Mesenchymal stem cell (in vitro differentiated cells and primary cell): ENCODE measurements at regions not wholly inside any gene's neighbourhood (a gene's known extent, or its start where the extent isn't known, plus 50 kb on each side); places are given as distances from the start of the nearest gene placed in this dataset.

Source experiments
- DNase-seq: peaks from one replicate; pipeline ENCODE4 v3.0.0-alpha.2; 2013
- H2AFZ ChIP-seq: one replicate; pipeline ENCODE4 v1.6.1; 2013; ENCODE audit warnings: low read depth, mild to moderate bottlenecking, control low read depth, inconsistent platforms, low read length, moderate library complexity
- H2AK5ac ChIP-seq: 2 replicates; pipeline ENCODE4 v1.6.1; 2013; ENCODE audit warnings: low read length, moderate library complexity, mild to moderate bottlenecking, inconsistent platforms; ENCODE audit not compliant: severe bottlenecking
- H2BK120ac ChIP-seq: one replicate; pipeline ENCODE4 v1.6.1; 2013; ENCODE audit warnings: low read depth, mild to moderate bottlenecking, inconsistent platforms, low read length, moderate library complexity
- H2BK12ac ChIP-seq, 2 experiments: one replicate each; pipeline ENCODE4 v1.6.1; 2013; ENCODE audit warnings: inconsistent platforms in 2 of 2, low read length in 2 of 2, mild to moderate bottlenecking in 2 of 2, moderate library complexity in 2 of 2, control low read depth in 1 of 2
- H2BK15ac ChIP-seq: one replicate; pipeline ENCODE4 v1.6.1; 2013; ENCODE audit warnings: mild to moderate bottlenecking, low read depth, inconsistent platforms; ENCODE audit not compliant: poor library complexity, severe bottlenecking
- H2BK5ac ChIP-seq: 2 replicates; pipeline ENCODE4 v1.6.1; 2013; ENCODE audit warnings: low read depth, mild to moderate bottlenecking, low read length, control low read depth, inconsistent platforms; ENCODE audit not compliant: poor library complexity, severe bottlenecking
- H3K14ac ChIP-seq, 2 experiments: one replicate each; pipeline ENCODE4 v1.6.1; 2013; ENCODE audit warnings: inconsistent platforms in 2 of 2, low read length in 2 of 2, control low read depth in 1 of 2, mild to moderate bottlenecking in 1 of 2, moderate library complexity in 1 of 2
- H3K18ac ChIP-seq, 2 experiments: one replicate each; pipeline ENCODE4 v1.6.1; 2013; ENCODE audit warnings: inconsistent platforms in 2 of 2, low read length in 2 of 2, control low read depth in 1 of 2, low read depth in 1 of 2, mild to moderate bottlenecking in 1 of 2
- H3K23ac ChIP-seq, 2 experiments: one replicate each; pipeline ENCODE4 v1.6.1; 2013; ENCODE audit warnings: inconsistent platforms in 2 of 2, low read length in 2 of 2, mild to moderate bottlenecking in 2 of 2, moderate library complexity in 2 of 2, control low read depth in 1 of 2
- H3K27ac ChIP-seq: 2 replicates; pipeline ENCODE4 v1.5.1; 2013; ENCODE audit warnings: mild to moderate bottlenecking, moderate library complexity, low read length, control low read depth, inconsistent platforms; ENCODE audit not compliant: poor library complexity, severe bottlenecking
- H3K27me3 ChIP-seq, 2 experiments: 2 replicates each; pipeline versions ENCODE4 v1.6.1 to v1.7.0; 2013; ENCODE audit warnings: low read length in 2 of 2, mild to moderate bottlenecking in 2 of 2, moderate library complexity in 2 of 2, control low read depth in 1 of 2, inconsistent platforms in 1 of 2; ENCODE audit not compliant: control insufficient read depth in 1 of 2, insufficient read depth in 1 of 2
- H3K36me3 ChIP-seq, 2 experiments: 2 replicates each; pipeline versions ENCODE4 v1.6.1 to v1.7.0; 2013; ENCODE audit warnings: low read length in 2 of 2, control low read depth in 1 of 2, inconsistent platforms in 1 of 2, low read depth in 1 of 2, mild to moderate bottlenecking in 1 of 2; ENCODE audit not compliant: insufficient read depth in 2 of 2, control insufficient read depth in 1 of 2
- H3K4ac ChIP-seq, 2 experiments: one replicate each; pipeline ENCODE4 v1.6.1; 2013; ENCODE audit warnings: inconsistent platforms in 2 of 2, low read length in 2 of 2, mild to moderate bottlenecking in 2 of 2, moderate library complexity in 2 of 2, control low read depth in 1 of 2, low read depth in 1 of 2
- H3K4me1 ChIP-seq: 2 replicates; pipeline ENCODE4 v1.6.1; 2013; ENCODE audit warnings: low read depth, low read length, control low read depth; ENCODE audit not compliant: control insufficient read depth, insufficient read depth
- H3K4me2 ChIP-seq: 2 replicates; pipeline ENCODE4 v1.6.1; 2013; ENCODE audit warnings: low read length, mild to moderate bottlenecking, inconsistent platforms; ENCODE audit not compliant: poor library complexity, severe bottlenecking
- H3K4me3 ChIP-seq, 2 experiments: 2 replicates each; pipeline versions ENCODE4 v1.5.1 to v1.7.0; 2013; ENCODE audit warnings: low read length in 2 of 2, mild to moderate bottlenecking in 2 of 2, control low read depth in 1 of 2, low read depth in 1 of 2; ENCODE audit not compliant: insufficient read depth in 1 of 2
- H3K79me1 ChIP-seq: replicated peaks from 2 replicates; pipeline ENCODE4 v1.6.1; 2013; ENCODE audit warnings: mild to moderate bottlenecking, control low read depth, low read length, inconsistent platforms; ENCODE audit not compliant: poor library complexity, severe bottlenecking
- H3K9ac ChIP-seq: 2 replicates; pipeline ENCODE4 v1.7.0; 2013; ENCODE audit warnings: mild to moderate bottlenecking, low read length, moderate library complexity
- H3K9me3 ChIP-seq: 2 replicates; pipeline ENCODE4 v1.7.0; 2013; ENCODE audit warnings: mild to moderate bottlenecking, low read length; ENCODE audit not compliant: control insufficient read depth
- H4K8ac ChIP-seq: one replicate; pipeline ENCODE4 v1.6.1; 2013; ENCODE audit warnings: inconsistent platforms, mild to moderate bottlenecking, low read length, moderate library complexity
- H4K91ac ChIP-seq: one replicate; pipeline ENCODE4 v1.6.1; 2013; ENCODE audit warnings: mild to moderate bottlenecking, low read length, inconsistent platforms
- WGBS: methylation state at CpG from one replicate; pipeline ENCODE4 v1.1.7; 2013; ENCODE audit warnings: mixed read lengths; 5-methylcytosine and 5-hydroxymethylcytosine counted together

DNA sequence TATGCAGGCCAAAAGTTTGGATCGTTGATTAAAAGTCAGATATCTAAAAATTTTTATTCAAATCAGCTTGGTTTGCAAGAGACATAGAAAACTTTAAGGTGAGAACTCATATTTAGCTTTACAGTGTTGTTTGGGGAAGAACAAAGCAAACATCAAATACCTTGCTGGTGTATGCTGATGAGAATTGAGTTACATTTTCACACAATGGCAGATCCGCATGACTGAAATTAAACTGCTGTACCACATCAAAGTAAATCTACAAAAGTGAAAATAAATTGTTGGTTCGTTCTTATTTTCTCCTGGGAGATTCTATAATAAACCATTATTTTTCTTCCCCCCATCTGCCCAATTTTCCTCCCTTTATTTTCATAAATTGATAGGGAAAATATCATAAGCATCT lies 198.2 kb upstream of the PCSK5 start:
- Histone ChIP-seq H3K9me3 (no peaks in the 10 kb centered on the region), H2BK120ac (no peak overlapping the region), H3K79me1 (no peaks in the 10 kb centered on the region), H2AFZ (no peak overlapping the region), H3K18ac (no peak overlapping the region), H2BK15ac (no peak overlapping the region), H2AK5ac (no peak overlapping the region), H3K4me1 (no peaks in the 10 kb centered on the region), H3K27me3 (no peaks in the 10 kb centered on the region), H3K36me3 (no peaks in the 10 kb centered on the region), H2BK5ac (no peak overlapping the region), H4K91ac (no peak overlapping the region), H3K4ac (no peak overlapping the region), H3K27ac (no peak overlapping the region), H3K14ac (no peak overlapping the region), H2BK12ac (no peak overlapping the region), H3K23ac (no peak overlapping the region), H3K9ac (no peak overlapping the region), H3K4me2 (no peak overlapping the region), H3K4me3 (no peak overlapping the region), H4K8ac (no peak overlapping the region)
- DNase-seq, result no peak
- WGBS, result 88% methylated on average over 2 of the region's 3 CpGs

DNA sequence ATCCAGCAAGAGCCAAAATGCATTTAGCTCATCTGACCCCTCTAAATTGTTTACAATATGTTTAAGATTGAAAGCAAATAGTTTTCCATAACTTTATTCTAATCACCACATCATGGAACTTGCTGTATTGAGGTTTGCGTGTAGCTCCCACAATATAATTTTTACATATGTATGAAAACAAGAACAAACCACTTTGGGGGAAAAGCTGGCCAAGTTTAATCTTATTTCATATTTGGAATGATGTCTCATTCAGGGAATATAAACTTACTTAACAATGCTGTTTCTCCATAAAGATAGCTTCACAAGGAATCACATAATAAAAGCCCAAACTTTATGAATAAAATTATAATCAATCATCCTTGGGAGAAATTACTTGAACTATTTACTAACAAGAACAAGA lies 194.6 kb upstream of the PCSK5 start:
- H3K4ac ChIP-seq, result no peak overlapping the region
- H3K4me2 ChIP-seq, result no peak overlapping the region
- no peaks in the 10 kb centered on the region for H3K36me3 ChIP-seq
- no peak overlapping the region for H2AFZ ChIP-seq
- no peaks in the 10 kb centered on the region for H3K9me3 ChIP-seq
- H3K18ac ChIP-seq, result no peak overlapping the region
- DNase-seq, result no peak
- no peaks in the 10 kb centered on the region for H3K4me1 ChIP-seq
- H2AK5ac ChIP-seq, result no peak overlapping the region
- H3K9ac ChIP-seq, result no peak overlapping the region
- H2BK12ac ChIP-seq, result no peak overlapping the region
- no CpG with 5 or more reads among the region's 1 CpG for WGBS
- H3K4me3 ChIP-seq, result no peak overlapping the region
- no peak overlapping the region for H4K91ac ChIP-seq
- no peak overlapping the region for H3K27ac ChIP-seq
- H2BK5ac ChIP-seq, result no peak overlapping the region
- H3K27me3 ChIP-seq, result no peaks in the 10 kb centered on the region
- no peak overlapping the region for H2BK120ac ChIP-seq
- H4K8ac ChIP-seq, result no peak overlapping the region
- H3K79me1 ChIP-seq, result no peaks in the 10 kb centered on the region
- no peak overlapping the region for H3K23ac ChIP-seq
- no peak overlapping the region for H2BK15ac ChIP-seq
- H3K14ac ChIP-seq, result no peak overlapping the region

DNA sequence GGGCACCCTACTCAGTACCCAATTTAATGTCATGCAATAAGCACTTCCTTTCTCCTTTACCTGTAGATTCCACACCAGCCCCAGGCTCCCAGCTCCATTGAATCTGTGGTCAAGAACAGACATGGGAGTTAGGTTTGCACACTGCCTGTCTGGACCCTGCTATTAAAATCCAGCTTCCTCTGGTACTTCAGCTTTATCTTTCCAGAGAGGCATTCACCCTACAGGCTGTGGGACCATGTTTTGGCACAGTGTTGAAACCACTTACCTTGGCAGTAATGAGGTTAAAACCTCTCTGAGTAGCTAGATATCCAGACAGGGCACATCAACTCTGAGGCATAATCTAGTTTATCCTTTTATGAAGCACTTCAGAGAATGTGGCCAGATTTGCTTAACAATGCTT lies 191.5 kb upstream of the PCSK5 start:
- H2AFZ ChIP-seq, result no peak overlapping the region
- H4K91ac ChIP-seq, result no peak overlapping the region

DNA sequence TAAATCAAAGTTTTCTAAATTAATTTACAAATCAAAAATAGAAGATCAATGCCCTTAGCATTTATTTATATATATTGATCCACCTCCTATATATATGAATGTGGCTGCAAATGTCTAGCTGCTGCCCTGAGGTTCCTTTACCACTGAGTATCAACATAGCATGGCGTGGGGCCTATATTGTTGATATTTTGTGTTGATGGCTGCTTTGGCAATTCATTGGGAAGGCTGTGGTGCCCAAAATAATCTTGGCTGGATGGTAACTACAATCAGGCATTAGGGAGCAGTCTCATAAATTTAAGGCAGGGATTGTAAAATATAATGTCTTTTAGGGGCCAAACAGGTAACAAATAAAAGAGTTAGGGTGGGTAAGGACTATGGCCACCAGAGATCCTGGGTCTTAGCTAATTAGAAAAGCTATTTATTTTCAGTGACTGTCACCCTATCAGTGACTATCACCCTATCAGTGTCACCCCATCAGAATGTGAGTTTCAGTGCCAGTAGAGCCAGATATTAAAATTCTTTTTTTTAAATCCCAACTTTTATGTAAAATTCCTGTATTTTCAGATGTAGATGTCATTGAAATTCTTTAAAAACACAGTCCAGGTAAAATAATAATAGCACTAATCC lies 190.7 kb upstream of the PCSK5 start:
- Histone ChIP-seq H3K4ac (no peak overlapping the region), H4K8ac (no peak overlapping the region), H3K79me1 (no peaks in the 10 kb centered on the region), H2BK12ac (no peak overlapping the region), H3K18ac (no peak overlapping the region), H2BK5ac (no peak overlapping the region), H4K91ac (no peak overlapping the region), H3K27ac (no peak overlapping the region), H3K9ac (no peak overlapping the region), H2BK15ac (no peak overlapping the region), H3K4me3 (no peak overlapping the region), H3K27me3 (no peaks in the 10 kb centered on the region), H3K36me3 (no peaks in the 10 kb centered on the region), H3K23ac (no peak overlapping the region), H2BK120ac (no peak overlapping the region), H3K4me2 (no peak overlapping the region), H2AK5ac (no peak overlapping the region), H3K9me3 (no peaks in the 10 kb centered on the region), H2AFZ (no peak overlapping the region), H3K14ac (no peak overlapping the region), H3K4me1 (no peaks in the 10 kb centered on the region)
- DNase-seq, result no peak
- 72% methylated on average over 1 of the region's 1 CpG for WGBS

More for the DNA sequence above, 191.5 kb upstream of the PCSK5 start:
- no peak overlapping the region for H3K4me3 ChIP-seq
- no peaks in the 10 kb centered on the region for H3K9me3 ChIP-seq
- no peak overlapping the region for H3K23ac ChIP-seq
- H2BK120ac ChIP-seq, result no peak overlapping the region
- H3K18ac ChIP-seq, result no peak overlapping the region
- H4K8ac ChIP-seq, result no peak overlapping the region
- H3K36me3 ChIP-seq, result no peaks in the 10 kb centered on the region
- DNase-seq, result no peak
- no peak overlapping the region for H2BK12ac ChIP-seq
- no peak overlapping the region for H2BK5ac ChIP-seq
- H2BK15ac ChIP-seq, result no peak overlapping the region
- no peak overlapping the region for H3K14ac ChIP-seq
- H3K79me1 ChIP-seq, result no peaks in the 10 kb centered on the region
- H2AK5ac ChIP-seq, result no peak overlapping the region
- no peak overlapping the region for H3K4ac ChIP-seq
- H3K27ac ChIP-seq, result no peak overlapping the region
- no peaks in the 10 kb centered on the region for H3K4me1 ChIP-seq
- no peak overlapping the region for H3K4me2 ChIP-seq
- no peak overlapping the region for H3K9ac ChIP-seq
- H3K27me3 ChIP-seq, result no peaks in the 10 kb centered on the region
